Choroid plexus epithelial cell (primary cell): ENCODE measurements at regions not wholly inside any gene's neighbourhood (a gene's known extent, or its start where the extent isn't known, plus 50 kb on each side); places are given as distances from the start of the nearest gene placed in this dataset.

Experiments
- DNase-seq: peaks from one replicate; pipeline ENCODE4 v3.0.0-alpha.2; 2010; ENCODE audit warnings: low read depth
- H3K4me3 ChIP-seq: 2 replicates; pipeline ENCODE4 v1.5.1; 2011; ENCODE audit warnings: low read depth, mild to moderate bottlenecking, control low read depth, low read length, moderate library complexity
- TF ChIP-seq, protein P1 (sequence below): conservative IDR thresholded peaks from 2 replicates; pipeline ENCODE4 v1.5.1; 2011; ENCODE audit warnings: low read depth, mild to moderate bottlenecking, control low read depth, inconsistent platforms, low read length, moderate library complexity

DNA sequence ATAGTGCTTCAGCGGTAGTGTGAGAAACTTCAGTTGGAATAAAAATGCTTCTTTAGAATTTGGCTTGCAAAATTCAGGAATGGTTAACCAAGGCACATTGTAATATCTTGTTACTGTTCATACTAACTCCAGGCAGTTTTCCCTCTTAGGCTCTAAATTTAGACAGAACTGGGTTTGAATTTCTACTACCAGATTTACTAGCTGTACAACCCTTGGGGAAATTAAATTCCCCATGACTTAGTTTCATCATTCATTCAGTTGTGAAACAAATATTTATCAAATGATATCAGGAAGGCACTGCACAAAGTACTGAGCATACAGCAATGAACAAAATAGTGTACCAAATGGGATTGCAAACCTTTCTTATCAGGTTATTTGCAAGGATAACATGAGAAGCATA is 135.0 kb upstream of the IL15 start:
- TF ChIP-seq, protein P1, sequence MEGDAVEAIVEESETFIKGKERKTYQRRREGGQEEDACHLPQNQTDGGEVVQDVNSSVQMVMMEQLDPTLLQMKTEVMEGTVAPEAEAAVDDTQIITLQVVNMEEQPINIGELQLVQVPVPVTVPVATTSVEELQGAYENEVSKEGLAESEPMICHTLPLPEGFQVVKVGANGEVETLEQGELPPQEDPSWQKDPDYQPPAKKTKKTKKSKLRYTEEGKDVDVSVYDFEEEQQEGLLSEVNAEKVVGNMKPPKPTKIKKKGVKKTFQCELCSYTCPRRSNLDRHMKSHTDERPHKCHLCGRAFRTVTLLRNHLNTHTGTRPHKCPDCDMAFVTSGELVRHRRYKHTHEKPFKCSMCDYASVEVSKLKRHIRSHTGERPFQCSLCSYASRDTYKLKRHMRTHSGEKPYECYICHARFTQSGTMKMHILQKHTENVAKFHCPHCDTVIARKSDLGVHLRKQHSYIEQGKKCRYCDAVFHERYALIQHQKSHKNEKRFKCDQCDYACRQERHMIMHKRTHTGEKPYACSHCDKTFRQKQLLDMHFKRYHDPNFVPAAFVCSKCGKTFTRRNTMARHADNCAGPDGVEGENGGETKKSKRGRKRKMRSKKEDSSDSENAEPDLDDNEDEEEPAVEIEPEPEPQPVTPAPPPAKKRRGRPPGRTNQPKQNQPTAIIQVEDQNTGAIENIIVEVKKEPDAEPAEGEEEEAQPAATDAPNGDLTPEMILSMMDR, result no peak
- DNase-seq, result peak; percentile 11
- no peak overlapping the region for H3K4me3 ChIP-seq

DNA sequence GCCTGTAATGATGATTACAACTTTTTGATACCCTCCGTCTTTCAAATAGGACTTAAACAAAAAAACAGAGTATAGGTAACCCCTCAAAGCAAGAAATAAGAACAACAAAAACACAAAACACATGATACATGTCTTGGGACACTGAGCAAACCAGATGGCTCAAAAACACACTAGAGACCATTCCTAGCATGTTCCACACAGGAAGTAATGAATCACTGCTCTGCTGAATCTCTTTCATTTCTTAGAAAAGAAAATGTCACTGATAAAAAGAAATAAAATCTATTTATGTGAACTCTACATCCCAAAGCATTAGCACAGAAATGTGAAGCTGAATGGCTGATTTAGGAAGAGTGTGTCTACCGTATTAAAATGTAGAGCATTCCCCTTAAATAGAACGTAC is 134.5 kb upstream of the IL15 start:
- H3K4me3 ChIP-seq, result no peak overlapping the region
- TF ChIP-seq, protein P1, result no peak
- peak; percentile 59 for DNase-seq

DNA sequence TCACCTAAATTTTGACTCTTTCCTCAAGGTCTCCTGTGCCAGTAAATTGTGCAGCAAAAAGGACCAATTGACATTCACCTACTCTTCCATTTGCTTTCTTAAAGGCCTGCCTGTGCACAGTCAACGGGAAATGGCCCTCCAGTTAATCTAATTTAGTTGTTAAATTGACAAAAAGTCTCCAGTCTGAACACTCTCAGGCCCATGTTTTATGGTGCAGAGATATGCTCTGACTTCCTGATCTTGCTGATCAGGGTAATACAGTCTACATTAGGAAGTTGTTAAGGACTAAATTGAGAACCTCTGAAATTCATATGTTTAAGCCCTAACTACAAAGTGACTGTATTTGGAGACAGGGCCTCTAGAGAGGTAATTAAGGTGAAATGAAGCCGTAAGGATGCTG is 133.6 kb upstream of the IL15 start:
- TF ChIP-seq, protein P1, result no peak
- H3K4me3 ChIP-seq, result no peak overlapping the region
- no peak for DNase-seq

DNA sequence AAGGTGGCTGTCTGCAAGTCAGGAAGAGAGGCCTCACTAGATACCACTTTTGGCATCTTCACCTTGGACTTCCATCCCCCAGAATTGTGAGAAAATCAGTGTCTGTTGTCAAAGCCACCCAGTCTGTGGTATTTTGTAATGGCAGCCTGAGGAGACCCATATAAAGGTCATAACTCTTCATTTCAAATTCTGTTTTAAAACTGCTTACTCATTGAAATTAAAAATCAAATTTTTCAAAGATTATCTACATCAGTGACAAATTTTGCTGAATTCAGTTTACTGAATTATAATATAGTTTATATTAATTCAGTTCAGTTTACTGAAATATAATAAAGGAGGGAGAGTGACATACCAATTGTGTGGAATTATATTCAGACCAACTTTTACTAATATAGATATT is 133.1 kb upstream of the IL15 start:
- TF ChIP-seq, protein P1, result no peak
- no peak overlapping the region for H3K4me3 ChIP-seq
- DNase-seq, result no peak

DNA sequence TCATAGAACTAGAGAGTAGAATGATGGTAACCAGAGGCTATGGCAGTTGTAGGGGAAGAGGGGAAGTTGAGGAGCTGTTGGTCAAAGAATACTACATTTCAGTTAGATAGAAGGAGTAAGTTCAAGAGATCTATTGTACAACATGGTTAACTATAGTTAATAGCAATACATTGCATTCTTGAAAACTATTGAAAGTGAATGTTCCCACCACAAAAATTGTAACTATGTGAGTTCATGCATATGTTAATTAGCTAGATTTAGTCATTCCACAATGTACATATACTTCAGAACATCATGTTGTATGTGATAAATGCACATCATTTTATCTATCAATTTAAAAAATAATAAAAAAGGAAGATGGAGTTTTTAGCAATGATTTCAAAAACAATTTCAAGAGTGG is 125.3 kb upstream of the IL15 start:
- TF ChIP-seq, protein P1, result no peak
- no peak for DNase-seq
- no peak overlapping the region for H3K4me3 ChIP-seq

DNA sequence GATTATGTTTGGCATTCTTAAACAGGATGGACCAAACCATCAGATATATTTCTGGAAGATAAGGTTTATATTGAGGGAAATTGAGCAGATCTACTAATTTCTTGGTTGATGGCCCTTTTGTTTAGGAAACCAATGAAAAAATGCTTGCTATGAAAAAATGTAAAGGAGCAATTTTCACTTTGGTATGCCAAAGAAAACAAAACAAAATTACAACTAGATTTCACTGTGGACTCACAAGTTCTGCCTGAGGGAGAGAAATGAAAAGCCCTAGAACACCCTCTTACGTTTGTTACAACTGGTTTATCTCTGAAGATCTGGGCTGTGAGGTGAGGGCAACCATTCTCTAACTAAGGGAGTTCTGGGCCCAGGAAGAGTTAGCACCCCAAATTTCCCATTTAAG is 122.5 kb upstream of the IL15 start:
- TF ChIP-seq, protein P1, result no peak
- peak; percentile 17 for DNase-seq
- H3K4me3 ChIP-seq, result no peak overlapping the region

DNA sequence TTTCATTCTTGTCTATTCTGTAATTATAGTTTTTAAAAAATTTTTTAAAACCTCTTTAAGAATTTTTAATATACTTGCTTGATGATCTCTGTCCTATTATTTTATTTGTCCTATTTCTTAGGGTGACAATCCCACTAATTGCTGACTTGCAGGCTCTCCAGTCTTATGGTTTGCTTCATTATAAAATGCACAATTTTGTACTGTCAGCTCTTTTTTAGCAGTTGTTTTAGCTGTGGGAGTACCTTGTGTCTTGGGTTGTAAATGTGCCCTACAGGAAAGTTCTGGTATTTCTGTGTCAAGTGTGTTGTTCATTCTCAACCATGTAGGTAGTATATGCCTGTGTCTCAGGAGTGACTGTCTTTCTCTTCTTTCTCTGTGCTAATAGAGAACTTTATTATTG is 118.2 kb upstream of the IL15 start:
- no peak for DNase-seq
- TF ChIP-seq, protein P1, result no peak
- no peak overlapping the region for H3K4me3 ChIP-seq
